AG10803 (cell line): ENCODE measurements at regions not wholly inside any gene's neighbourhood (a gene's known extent, or its start where the extent isn't known, plus 50 kb on each side); places are given as distances from the start of the nearest gene placed in this dataset.
A peak's percentile ranks its signal among the peaks of the same experiment; 100 is the strongest.

Source experiments
- DNase-seq: peaks from one replicate; pipeline ENCODE4 v3.0.0; 2010; ENCODE audit warnings: low read depth
- H3K4me3 ChIP-seq: 2 replicates; pipeline ENCODE4 v1.5.1; 2011; ENCODE audit warnings: mild to moderate bottlenecking, low read length, control low read depth
- TF ChIP-seq, protein P1 (sequence below): conservative IDR thresholded peaks from 2 replicates; pipeline ENCODE4 v1.5.1; 2011; ENCODE audit warnings: mild to moderate bottlenecking, low read length, control low read depth, inconsistent platforms

GRCh38 chr13:59157181-59157580 is 1006.5 kb downstream of the DIAPH3 start:
- TF ChIP-seq, protein P1, sequence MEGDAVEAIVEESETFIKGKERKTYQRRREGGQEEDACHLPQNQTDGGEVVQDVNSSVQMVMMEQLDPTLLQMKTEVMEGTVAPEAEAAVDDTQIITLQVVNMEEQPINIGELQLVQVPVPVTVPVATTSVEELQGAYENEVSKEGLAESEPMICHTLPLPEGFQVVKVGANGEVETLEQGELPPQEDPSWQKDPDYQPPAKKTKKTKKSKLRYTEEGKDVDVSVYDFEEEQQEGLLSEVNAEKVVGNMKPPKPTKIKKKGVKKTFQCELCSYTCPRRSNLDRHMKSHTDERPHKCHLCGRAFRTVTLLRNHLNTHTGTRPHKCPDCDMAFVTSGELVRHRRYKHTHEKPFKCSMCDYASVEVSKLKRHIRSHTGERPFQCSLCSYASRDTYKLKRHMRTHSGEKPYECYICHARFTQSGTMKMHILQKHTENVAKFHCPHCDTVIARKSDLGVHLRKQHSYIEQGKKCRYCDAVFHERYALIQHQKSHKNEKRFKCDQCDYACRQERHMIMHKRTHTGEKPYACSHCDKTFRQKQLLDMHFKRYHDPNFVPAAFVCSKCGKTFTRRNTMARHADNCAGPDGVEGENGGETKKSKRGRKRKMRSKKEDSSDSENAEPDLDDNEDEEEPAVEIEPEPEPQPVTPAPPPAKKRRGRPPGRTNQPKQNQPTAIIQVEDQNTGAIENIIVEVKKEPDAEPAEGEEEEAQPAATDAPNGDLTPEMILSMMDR, result no peak
- no peak for DNase-seq
- H3K4me3 ChIP-seq, result no peak overlapping the region

- H3K4me3 ChIP-seq, result no peak overlapping the region
- TF ChIP-seq, protein P1, result no peak
- no peak for DNase-seq
These were observed 997.6 kb downstream of the DIAPH3 start for GRCh38 chr13:59166174-59166573.

GRCh38 chr13:59172076-59172475 is 991.7 kb downstream of the DIAPH3 start:
- H3K4me3 ChIP-seq, result no peak overlapping the region
- TF ChIP-seq, protein P1, result no peak
- DNase-seq, result no peak

- no peak overlapping the region for H3K4me3 ChIP-seq
- DNase-seq, result no peak
- TF ChIP-seq, protein P1, result 0 out of 2 replicates have a peak, but pooled peaks have one; percentile 2
These were observed 987.0 kb downstream of the DIAPH3 start for GRCh38 chr13:59176775-59177174.

- no peak for DNase-seq
- H3K4me3 ChIP-seq, result no peak overlapping the region
- TF ChIP-seq, protein P1, result 0 out of 2 replicates have a peak, but pooled peaks have one; percentile 10
These were observed 985.4 kb downstream of the DIAPH3 start for GRCh38 chr13:59178344-59178743.

DNA sequence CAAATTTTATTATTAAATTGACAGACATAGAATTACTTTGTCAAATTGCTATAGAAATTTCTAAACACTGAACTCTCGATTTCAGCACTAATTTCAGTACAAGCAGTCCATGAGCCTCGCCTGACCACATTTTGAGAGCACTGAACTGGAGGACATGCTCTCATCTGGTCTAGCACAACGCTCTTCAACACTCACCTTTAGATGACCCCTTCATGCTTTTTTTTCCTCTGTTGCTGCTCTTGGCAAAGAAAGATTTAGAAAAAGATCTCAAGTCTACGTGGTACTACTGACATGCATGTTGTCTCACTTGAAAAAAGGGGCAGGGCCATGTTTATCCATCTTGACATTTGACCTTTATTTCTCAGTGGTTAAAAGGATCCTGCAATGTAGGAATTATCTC is 981.5 kb downstream of the DIAPH3 start:
- TF ChIP-seq, protein P1, result no peak
- H3K4me3 ChIP-seq, result no peak overlapping the region
- no peak for DNase-seq

DNA sequence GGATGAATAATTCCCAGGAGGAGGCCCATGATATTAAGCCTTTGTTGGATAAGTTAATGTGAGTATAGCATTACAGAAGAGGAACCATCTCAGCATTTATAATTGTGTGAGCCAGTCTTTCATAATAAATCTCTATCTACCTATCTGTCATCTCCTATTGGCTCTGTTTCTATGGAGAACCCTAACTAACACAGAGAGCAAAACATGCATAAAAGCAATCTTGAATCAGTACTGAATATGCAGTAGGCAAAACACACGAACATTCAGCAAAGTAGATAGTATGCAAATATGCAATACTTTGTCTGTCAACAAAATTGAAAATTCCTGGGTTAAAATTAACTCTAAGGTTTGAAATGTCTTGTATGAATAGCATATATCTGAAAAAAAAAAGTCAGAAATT is 966.3 kb downstream of the DIAPH3 start:
- TF ChIP-seq, protein P1, result no peak
- DNase-seq, result no peak
- no peak overlapping the region for H3K4me3 ChIP-seq
